WTC11 (cell line): ENCODE measurements at regions not wholly inside any gene's neighbourhood (a gene's known extent, or its start where the extent isn't known, plus 50 kb on each side); places are given as distances from the start of the nearest gene placed in this dataset.

Experiments
- ATAC-seq: fragments of 200-7000 bp; cut with Tn5 transposase; 2 replicates; pipeline ENCODE4 v1.10.0; 2021; ENCODE audit warnings: mild to moderate bottlenecking, moderate library complexity
- CTCF ChIA-PET: fragments of 300-600 bp; sonication (Branson Sonifier 250); formaldehyde crosslinking; loops from one replicate; lab custom pipeline; 2021; ENCODE audit warnings: antibody characterized with exemption; lab: Charles Lee
- POLR2A ChIA-PET: fragments of 350-600 bp; sonication (Branson Sonifier 250); formaldehyde crosslinking; loops from one replicate; lab custom pipeline; 2021; ENCODE audit warnings: antibody characterized with exemption; lab: Charles Lee
- DNase-seq: peaks from one replicate; pipeline ENCODE4 v3.0.0; 2021; ENCODE audit warnings: low spot score
- H3K27ac Mint-ChIP-seq: 2 replicates; pipeline ENCODE4 v1.8.0; 2021; ENCODE audit warnings: mixed read lengths
- H3K27me3 Mint-ChIP-seq: 2 replicates; pipeline ENCODE4 v1.8.0; 2021; ENCODE audit warnings: low read depth, mild to moderate bottlenecking, moderate library complexity, mixed read lengths
- H3K36me3 Mint-ChIP-seq: 2 replicates; pipeline ENCODE4 v1.8.0; 2021; ENCODE audit warnings: mixed read lengths
- H3K4me1 Mint-ChIP-seq: 2 replicates; pipeline ENCODE4 v1.8.0; 2022; ENCODE audit warnings: mixed read lengths
- H3K4me3 Mint-ChIP-seq: 2 replicates; pipeline ENCODE4 v1.8.0; 2021; ENCODE audit warnings: mild to moderate bottlenecking, moderate library complexity, mixed read lengths
- H3K9me3 Mint-ChIP-seq: 2 replicates; pipeline ENCODE4 v1.8.0; 2021; ENCODE audit warnings: mixed read lengths
- ATF1 ChIP-seq: sonication (generic); formaldehyde crosslinking; IDR thresholded peaks from 2 replicates; pipeline ENCODE4 v1.8.1; 2023; ENCODE audit warnings: mild to moderate bottlenecking, moderate library complexity, missing genetic modification reagents
- CBFB ChIP-seq: sonication (generic); formaldehyde crosslinking; IDR thresholded peaks from 2 replicates; pipeline ENCODE4 v1.8.1; 2022; ENCODE audit warnings: mild to moderate bottlenecking, low read depth, missing genetic modification reagents
- EMX1 ChIP-seq: fragments of 250-450 bp; sonication (Bioruptor Pico); IDR thresholded peaks from 2 replicates; pipeline ENCODE4 v1.8.0; 2021; ENCODE audit warnings: mild to moderate bottlenecking
- ETV6 ChIP-seq: sonication (generic); formaldehyde crosslinking; IDR thresholded peaks from 2 replicates; pipeline ENCODE4 v1.8.1; 2022; ENCODE audit warnings: mild to moderate bottlenecking, missing genetic modification reagents
- NFE2L1 ChIP-seq: sonication (generic); formaldehyde crosslinking; IDR thresholded peaks from 2 replicates; pipeline ENCODE4 v1.8.1; 2023; ENCODE audit warnings: missing genetic modification reagents
- NR1H2 ChIP-seq: sonication (generic); formaldehyde crosslinking; IDR thresholded peaks from 2 replicates; pipeline ENCODE4 v1.9.0; 2021; ENCODE audit warnings: mild to moderate bottlenecking, moderate library complexity, missing genetic modification reagents
- NR2C2 ChIP-seq: sonication (generic); formaldehyde crosslinking; IDR thresholded peaks from 2 replicates; pipeline ENCODE4 v1.8.0; 2022; ENCODE audit warnings: mild to moderate bottlenecking, missing genetic modification reagents
- OVOL2 ChIP-seq: fragments of 250-450 bp; sonication (Bioruptor Pico); IDR thresholded peaks from 2 replicates; pipeline ENCODE4 v1.9.0; 2021; ENCODE audit warnings: mild to moderate bottlenecking, borderline replicate concordance
- RELA ChIP-seq: sonication (generic); formaldehyde crosslinking; IDR thresholded peaks from 2 replicates; pipeline ENCODE4 v1.8.1; 2022; ENCODE audit warnings: missing genetic modification reagents, mild to moderate bottlenecking, borderline replicate concordance
- RORB ChIP-seq: fragments of 250-450 bp; sonication (Bioruptor Pico); IDR thresholded peaks from 2 replicates; pipeline ENCODE4 v1.9.0; 2021; ENCODE audit warnings: mild to moderate bottlenecking
- TCF7 ChIP-seq: sonication (generic); formaldehyde crosslinking; IDR thresholded peaks from 2 replicates; pipeline ENCODE4 v1.8.0; 2022; ENCODE audit warnings: mild to moderate bottlenecking, low read depth, missing genetic modification reagents, moderate library complexity
- TP53 ChIP-seq: sonication (generic); formaldehyde crosslinking; IDR thresholded peaks from 2 replicates; pipeline ENCODE4 v1.8.1; 2023; ENCODE audit warnings: mild to moderate bottlenecking, missing genetic modification reagents
- ZNF121 ChIP-seq: sonication (generic); formaldehyde crosslinking; IDR thresholded peaks from 2 replicates; pipeline ENCODE4 v1.8.0; 2023; ENCODE audit warnings: missing genetic modification reagents
- TF ChIP-seq, protein P1 (sequence below): fragments of 250-450 bp; sonication (Bioruptor Pico); IDR thresholded peaks from 2 replicates; pipeline ENCODE4 v1.8.0; 2021; ENCODE audit warnings: mild to moderate bottlenecking
- TF ChIP-seq, protein P2 (sequence below): sonication (generic); formaldehyde crosslinking; IDR thresholded peaks from 2 replicates; pipeline ENCODE4 v1.8.1; 2023; ENCODE audit warnings: mild to moderate bottlenecking, missing genetic modification reagents, moderate library complexity
- TF ChIP-seq, protein P3 (sequence below): fragments of 250-450 bp; sonication (Bioruptor Pico); conservative IDR thresholded peaks from 2 replicates; pipeline ENCODE4 v1.9.0; 2021; ENCODE audit warnings: mild to moderate bottlenecking
- TF ChIP-seq, protein P4 (sequence below): fragments of 250-450 bp; sonication (Bioruptor Pico); IDR thresholded peaks from 2 replicates; pipeline ENCODE4 v1.9.0; 2021; ENCODE audit warnings: mild to moderate bottlenecking, borderline replicate concordance
- TF ChIP-seq, protein P5 (sequence below): sonication (generic); formaldehyde crosslinking; IDR thresholded peaks from 2 replicates; pipeline ENCODE4 v1.8.1; 2022; ENCODE audit warnings: missing genetic modification reagents, borderline replicate concordance
- TF ChIP-seq, protein P6 (sequence below): sonication (generic); formaldehyde crosslinking; IDR thresholded peaks from 2 replicates; pipeline ENCODE4 v1.8.0; 2022; ENCODE audit warnings: mild to moderate bottlenecking, missing genetic modification reagents
- TF ChIP-seq, protein P7 (sequence below): sonication (generic); formaldehyde crosslinking; IDR thresholded peaks from 2 replicates; pipeline ENCODE4 v1.8.0; 2022; ENCODE audit warnings: mild to moderate bottlenecking, missing genetic modification reagents

DNA sequence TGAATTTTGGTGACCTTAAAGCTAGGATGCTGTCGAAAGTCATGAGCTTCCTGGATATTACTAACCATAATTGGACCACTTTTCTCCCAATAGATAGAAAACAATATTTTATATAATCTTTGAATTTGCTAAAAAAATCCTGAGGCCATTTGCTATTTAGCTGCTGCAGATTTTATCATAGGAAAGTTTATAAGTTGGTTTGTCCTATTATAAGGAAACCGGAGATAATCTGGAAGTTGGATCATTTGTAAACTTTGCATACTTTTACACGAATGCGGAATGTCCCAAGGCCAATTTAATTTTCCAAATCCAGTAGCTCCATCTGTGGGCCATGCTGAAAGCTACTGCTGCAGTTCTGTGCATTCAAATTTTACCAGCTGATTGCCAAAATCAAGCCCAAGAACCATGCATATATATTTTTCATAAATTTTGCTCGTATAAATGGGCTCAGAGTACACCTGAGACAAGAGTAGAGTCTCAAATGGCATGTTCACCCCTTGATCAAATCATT, 378.3 kb downstream of the FAM181B start:
- no peak overlapping the region for H3K27ac Mint-ChIP-seq
- H3K4me3 Mint-ChIP-seq, result no peak overlapping the region
- no peaks in the 10 kb centered on the region for H3K36me3 Mint-ChIP-seq
- TF ChIP-seq, protein P1, sequence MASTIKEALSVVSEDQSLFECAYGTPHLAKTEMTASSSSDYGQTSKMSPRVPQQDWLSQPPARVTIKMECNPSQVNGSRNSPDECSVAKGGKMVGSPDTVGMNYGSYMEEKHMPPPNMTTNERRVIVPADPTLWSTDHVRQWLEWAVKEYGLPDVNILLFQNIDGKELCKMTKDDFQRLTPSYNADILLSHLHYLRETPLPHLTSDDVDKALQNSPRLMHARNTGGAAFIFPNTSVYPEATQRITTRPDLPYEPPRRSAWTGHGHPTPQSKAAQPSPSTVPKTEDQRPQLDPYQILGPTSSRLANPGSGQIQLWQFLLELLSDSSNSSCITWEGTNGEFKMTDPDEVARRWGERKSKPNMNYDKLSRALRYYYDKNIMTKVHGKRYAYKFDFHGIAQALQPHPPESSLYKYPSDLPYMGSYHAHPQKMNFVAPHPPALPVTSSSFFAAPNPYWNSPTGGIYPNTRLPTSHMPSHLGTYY, result no peak
- TF ChIP-seq CBFB (CRISPR knock-in tag) (no peak), ZNF121 (no peak)
- TF ChIP-seq, protein P2, sequence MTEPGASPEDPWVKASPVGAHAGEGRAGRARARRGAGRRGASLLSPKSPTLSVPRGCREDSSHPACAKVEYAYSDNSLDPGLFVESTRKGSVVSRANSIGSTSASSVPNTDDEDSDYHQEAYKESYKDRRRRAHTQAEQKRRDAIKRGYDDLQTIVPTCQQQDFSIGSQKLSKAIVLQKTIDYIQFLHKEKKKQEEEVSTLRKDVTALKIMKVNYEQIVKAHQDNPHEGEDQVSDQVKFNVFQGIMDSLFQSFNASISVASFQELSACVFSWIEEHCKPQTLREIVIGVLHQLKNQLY, result no peak
- no peaks in the 10 kb centered on the region; the same call in 1 of the 2 replicates for H3K27me3 Mint-ChIP-seq
- DNase-seq, result no peak
- ChIA-PET CTCF (no interaction called here), POLR2A (no interaction called here)
- no peak for ATAC-seq
- no peaks in the 10 kb centered on the region for H3K9me3 Mint-ChIP-seq
- H3K4me1 Mint-ChIP-seq, result no peaks in the 10 kb centered on the region

DNA sequence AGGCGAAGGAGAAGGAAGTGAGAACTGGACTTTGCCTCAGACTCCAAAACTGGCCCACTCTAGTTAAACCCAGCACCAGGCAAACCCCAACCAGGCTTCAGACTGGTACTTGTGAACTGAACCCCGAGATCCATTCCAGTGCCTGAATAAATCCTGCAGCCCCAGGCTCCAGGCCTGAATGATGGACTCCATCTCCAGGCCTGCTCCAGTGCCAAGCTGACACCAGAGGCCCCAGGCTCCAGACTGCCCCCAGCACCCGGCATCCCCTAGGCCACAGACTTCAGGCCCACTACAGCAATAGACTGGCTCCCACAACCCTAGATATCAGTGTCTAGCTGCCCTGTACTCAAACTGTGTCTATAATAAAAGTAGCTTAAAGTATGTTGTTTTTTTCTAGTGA, 406.8 kb downstream of the FAM181B start:
- no peaks in the 10 kb centered on the region for H3K27me3 Mint-ChIP-seq
- ChIA-PET CTCF (no interaction called here), POLR2A (no interaction called here)
- H3K4me3 Mint-ChIP-seq, result no peak overlapping the region
- no peaks in the 10 kb centered on the region for H3K4me1 Mint-ChIP-seq
- no peak for DNase-seq
- TF ChIP-seq, protein P3, sequence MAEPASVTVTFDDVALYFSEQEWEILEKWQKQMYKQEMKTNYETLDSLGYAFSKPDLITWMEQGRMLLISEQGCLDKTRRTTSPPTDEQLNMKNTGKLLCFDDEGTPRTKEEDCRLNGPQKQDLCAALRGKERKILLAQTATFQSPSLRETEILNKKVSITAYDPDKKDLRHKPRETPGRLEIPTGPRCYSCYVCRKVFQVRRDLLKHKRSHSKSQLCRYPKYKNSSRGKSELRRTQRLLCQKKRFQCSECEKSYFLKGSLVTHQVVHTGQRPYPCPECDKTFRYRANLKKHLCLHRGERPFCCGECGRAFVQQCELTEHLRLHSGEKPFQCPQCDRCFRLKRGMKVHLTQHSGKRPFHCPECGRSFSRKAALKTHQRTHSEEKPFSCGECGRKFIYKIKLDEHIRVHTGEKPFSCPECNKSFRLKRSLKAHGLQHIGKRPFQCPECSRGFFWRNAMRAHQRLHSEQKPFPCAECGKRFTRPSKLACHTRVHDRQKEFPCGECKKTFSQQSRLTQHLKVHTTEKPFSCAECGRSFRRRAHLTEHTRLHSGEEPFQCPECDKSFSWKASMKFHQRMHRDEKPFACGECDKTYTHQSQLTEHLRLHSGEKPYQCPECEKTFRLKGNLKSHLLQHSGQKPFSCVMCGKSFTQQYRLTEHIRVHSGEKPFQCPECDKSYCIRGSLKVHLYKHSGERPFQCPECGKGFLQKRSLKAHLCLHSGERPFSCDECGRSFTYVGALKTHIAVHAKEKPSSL, result no peak
- no peak for TF ChIP-seq TCF7 (CRISPR knock-in tag)
- no peak for TF ChIP-seq OVOL2
- no peak for TF ChIP-seq TP53 (CRISPR knock-in tag)
- TF ChIP-seq RELA (CRISPR knock-in tag), result no peak
- TF ChIP-seq, protein P4, sequence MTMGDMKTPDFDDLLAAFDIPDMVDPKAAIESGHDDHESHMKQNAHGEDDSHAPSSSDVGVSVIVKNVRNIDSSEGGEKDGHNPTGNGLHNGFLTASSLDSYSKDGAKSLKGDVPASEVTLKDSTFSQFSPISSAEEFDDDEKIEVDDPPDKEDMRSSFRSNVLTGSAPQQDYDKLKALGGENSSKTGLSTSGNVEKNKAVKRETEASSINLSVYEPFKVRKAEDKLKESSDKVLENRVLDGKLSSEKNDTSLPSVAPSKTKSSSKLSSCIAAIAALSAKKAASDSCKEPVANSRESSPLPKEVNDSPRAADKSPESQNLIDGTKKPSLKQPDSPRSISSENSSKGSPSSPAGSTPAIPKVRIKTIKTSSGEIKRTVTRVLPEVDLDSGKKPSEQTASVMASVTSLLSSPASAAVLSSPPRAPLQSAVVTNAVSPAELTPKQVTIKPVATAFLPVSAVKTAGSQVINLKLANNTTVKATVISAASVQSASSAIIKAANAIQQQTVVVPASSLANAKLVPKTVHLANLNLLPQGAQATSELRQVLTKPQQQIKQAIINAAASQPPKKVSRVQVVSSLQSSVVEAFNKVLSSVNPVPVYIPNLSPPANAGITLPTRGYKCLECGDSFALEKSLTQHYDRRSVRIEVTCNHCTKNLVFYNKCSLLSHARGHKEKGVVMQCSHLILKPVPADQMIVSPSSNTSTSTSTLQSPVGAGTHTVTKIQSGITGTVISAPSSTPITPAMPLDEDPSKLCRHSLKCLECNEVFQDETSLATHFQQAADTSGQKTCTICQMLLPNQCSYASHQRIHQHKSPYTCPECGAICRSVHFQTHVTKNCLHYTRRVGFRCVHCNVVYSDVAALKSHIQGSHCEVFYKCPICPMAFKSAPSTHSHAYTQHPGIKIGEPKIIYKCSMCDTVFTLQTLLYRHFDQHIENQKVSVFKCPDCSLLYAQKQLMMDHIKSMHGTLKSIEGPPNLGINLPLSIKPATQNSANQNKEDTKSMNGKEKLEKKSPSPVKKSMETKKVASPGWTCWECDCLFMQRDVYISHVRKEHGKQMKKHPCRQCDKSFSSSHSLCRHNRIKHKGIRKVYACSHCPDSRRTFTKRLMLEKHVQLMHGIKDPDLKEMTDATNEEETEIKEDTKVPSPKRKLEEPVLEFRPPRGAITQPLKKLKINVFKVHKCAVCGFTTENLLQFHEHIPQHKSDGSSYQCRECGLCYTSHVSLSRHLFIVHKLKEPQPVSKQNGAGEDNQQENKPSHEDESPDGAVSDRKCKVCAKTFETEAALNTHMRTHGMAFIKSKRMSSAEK, result no peak
- TF ChIP-seq NR2C2, result no peak
- no peak for TF ChIP-seq CBFB (CRISPR knock-in tag)
- H3K27ac Mint-ChIP-seq, result no peak overlapping the region
- ATAC-seq, result no peak
- H3K36me3 Mint-ChIP-seq, result no peaks in the 10 kb centered on the region
- no peaks in the 10 kb centered on the region for H3K9me3 Mint-ChIP-seq

DNA sequence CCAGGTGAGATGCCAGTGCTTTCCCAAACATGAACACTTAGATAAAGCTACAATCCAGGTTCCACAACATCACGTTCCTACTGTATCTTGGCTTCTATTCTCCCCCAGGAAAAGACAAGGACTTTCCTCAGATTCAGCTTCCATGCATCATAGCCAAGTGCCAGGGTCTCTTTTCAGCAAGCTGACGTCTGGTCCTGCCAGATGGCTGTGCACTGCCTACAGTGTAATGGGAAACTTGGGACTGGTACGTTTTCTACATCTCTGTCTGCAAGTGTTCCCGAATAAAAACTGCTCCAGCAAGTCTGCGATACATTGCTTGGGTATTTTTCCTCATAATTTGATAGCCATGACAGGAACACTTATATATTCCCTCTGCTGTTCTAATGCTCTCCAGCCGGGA, 412.5 kb downstream of the FAM181B start:
- no peaks in the 10 kb centered on the region for H3K36me3 Mint-ChIP-seq
- no peaks in the 10 kb centered on the region for H3K9me3 Mint-ChIP-seq
- ChIA-PET POLR2A (no interaction called here), CTCF (no interaction called here)
- H3K4me3 Mint-ChIP-seq, result no peak overlapping the region
- H3K27me3 Mint-ChIP-seq, result no peaks in the 10 kb centered on the region; the same call in 1 of the 2 replicates
- ATAC-seq, result no peak
- no peaks in the 10 kb centered on the region for H3K4me1 Mint-ChIP-seq
- DNase-seq, result no peak
- H3K27ac Mint-ChIP-seq, result no peak overlapping the region
- no peak for TF ChIP-seq ETV6 (CRISPR knock-in tag)
- TF ChIP-seq EMX1 (CRISPR knock-in tag), result no peak
- TF ChIP-seq RORB (CRISPR knock-in tag), result no peak
- TF ChIP-seq NFE2L1 (CRISPR knock-in tag), result no peak
- TF ChIP-seq, protein P5, sequence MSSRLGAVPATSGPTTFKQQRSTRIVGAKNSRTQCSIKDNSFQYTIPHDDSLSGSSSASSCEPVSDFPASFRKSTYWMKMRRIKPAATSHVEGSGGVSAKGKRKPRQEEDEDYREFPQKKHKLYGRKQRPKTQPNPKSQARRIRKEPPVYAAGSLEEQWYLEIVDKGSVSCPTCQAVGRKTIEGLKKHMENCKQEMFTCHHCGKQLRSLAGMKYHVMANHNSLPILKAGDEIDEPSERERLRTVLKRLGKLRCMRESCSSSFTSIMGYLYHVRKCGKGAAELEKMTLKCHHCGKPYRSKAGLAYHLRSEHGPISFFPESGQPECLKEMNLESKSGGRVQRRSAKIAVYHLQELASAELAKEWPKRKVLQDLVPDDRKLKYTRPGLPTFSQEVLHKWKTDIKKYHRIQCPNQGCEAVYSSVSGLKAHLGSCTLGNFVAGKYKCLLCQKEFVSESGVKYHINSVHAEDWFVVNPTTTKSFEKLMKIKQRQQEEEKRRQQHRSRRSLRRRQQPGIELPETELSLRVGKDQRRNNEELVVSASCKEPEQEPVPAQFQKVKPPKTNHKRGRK (CRISPR knock-in tag), result no peak
- no peak for TF ChIP-seq TP53 (CRISPR knock-in tag)
- TF ChIP-seq, protein P6, sequence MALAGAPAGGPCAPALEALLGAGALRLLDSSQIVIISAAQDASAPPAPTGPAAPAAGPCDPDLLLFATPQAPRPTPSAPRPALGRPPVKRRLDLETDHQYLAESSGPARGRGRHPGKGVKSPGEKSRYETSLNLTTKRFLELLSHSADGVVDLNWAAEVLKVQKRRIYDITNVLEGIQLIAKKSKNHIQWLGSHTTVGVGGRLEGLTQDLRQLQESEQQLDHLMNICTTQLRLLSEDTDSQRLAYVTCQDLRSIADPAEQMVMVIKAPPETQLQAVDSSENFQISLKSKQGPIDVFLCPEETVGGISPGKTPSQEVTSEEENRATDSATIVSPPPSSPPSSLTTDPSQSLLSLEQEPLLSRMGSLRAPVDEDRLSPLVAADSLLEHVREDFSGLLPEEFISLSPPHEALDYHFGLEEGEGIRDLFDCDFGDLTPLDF (CRISPR knock-in tag), result no peak
- TF ChIP-seq ATF1, result no peak
- no peak for TF ChIP-seq NR1H2 (CRISPR knock-in tag)
- TF ChIP-seq, protein P7, sequence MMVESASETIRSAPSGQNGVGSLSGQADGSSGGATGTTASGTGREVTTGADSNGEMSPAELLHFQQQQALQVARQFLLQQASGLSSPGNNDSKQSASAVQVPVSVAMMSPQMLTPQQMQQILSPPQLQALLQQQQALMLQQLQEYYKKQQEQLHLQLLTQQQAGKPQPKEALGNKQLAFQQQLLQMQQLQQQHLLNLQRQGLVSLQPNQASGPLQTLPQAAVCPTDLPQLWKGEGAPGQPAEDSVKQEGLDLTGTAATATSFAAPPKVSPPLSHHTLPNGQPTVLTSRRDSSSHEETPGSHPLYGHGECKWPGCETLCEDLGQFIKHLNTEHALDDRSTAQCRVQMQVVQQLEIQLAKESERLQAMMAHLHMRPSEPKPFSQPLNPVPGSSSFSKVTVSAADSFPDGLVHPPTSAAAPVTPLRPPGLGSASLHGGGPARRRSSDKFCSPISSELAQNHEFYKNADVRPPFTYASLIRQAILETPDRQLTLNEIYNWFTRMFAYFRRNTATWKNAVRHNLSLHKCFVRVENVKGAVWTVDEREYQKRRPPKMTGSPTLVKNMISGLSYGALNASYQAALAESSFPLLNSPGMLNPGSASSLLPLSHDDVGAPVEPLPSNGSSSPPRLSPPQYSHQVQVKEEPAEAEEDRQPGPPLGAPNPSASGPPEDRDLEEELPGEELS, result no peak
